SK-N-SH treated with all-trans-retinoic acid at 6 μM for 48 hours (cell line): ENCODE measurements at regions not wholly inside any gene's neighbourhood (a gene's known extent, or its start where the extent isn't known, plus 50 kb on each side); places are given as distances from the start of the nearest gene placed in this dataset.

Experiments
- ATAC-seq: fragments of 200-7000 bp; cut with Tn5 transposase; 3 replicates; pipeline ENCODE4 v1.9.1; 2020; ENCODE audit warnings: mild to moderate bottlenecking, moderate library complexity
- BACH2 ChIP-seq: fragments of 250-450 bp; sonication (Bioruptor Pico); IDR thresholded peaks from 2 replicates; pipeline ENCODE4 v1.9.0; 2021; ENCODE audit warnings: mild to moderate bottlenecking, borderline replicate concordance
- CREB5 ChIP-seq: fragments of 250-450 bp; sonication (Bioruptor Pico); IDR thresholded peaks from 2 replicates; pipeline ENCODE4 v1.5.1; 2020; ENCODE audit warnings: low read depth, mild to moderate bottlenecking, moderate library complexity
- CSDC2 ChIP-seq: fragments of 250-450 bp; sonication (Bioruptor Pico); IDR thresholded peaks from 2 replicates; pipeline ENCODE4 v1.5.0; 2020; ENCODE audit warnings: mild to moderate bottlenecking, moderate library complexity
- CSRNP3 ChIP-seq: fragments of 250-450 bp; sonication (Bioruptor Pico); IDR thresholded peaks from 2 replicates; pipeline ENCODE4 v1.5.1; 2021; ENCODE audit warnings: mild to moderate bottlenecking, moderate library complexity
- ESRRG ChIP-seq: fragments of 250-450 bp; sonication (Bioruptor Pico); IDR thresholded peaks from 2 replicates; pipeline ENCODE4 v1.6.1; 2021; ENCODE audit warnings: mild to moderate bottlenecking
- GLIS3 ChIP-seq: fragments of 250-450 bp; sonication (Bioruptor Pico); IDR thresholded peaks from 2 replicates; pipeline ENCODE4 v1.5.0; 2020; ENCODE audit warnings: mild to moderate bottlenecking, moderate library complexity
- ISL1 ChIP-seq: fragments of 250-450 bp; sonication (Bioruptor Pico); IDR thresholded peaks from 2 replicates; pipeline ENCODE4 v2.1.2; 2022; ENCODE audit warnings: mild to moderate bottlenecking, moderate library complexity
- OSR1 ChIP-seq: fragments of 250-450 bp; sonication (Bioruptor Pico); IDR thresholded peaks from 2 replicates; pipeline ENCODE4 v1.8.0; 2022; ENCODE audit warnings: moderate library complexity, mild to moderate bottlenecking, inconsistent platforms
- PATZ1 ChIP-seq: fragments of 250-450 bp; sonication (Bioruptor Pico); IDR thresholded peaks from 2 replicates; pipeline ENCODE4 v1.8.0; 2020; ENCODE audit warnings: mild to moderate bottlenecking, moderate library complexity, borderline replicate concordance
- POU6F1 ChIP-seq: fragments of 250-450 bp; sonication (Bioruptor Pico); IDR thresholded peaks from 2 replicates; pipeline ENCODE4 v1.8.0; 2021; ENCODE audit warnings: low read depth, mild to moderate bottlenecking, moderate library complexity, borderline replicate concordance
- PPARA ChIP-seq: fragments of 250-450 bp; sonication (Bioruptor Pico); IDR thresholded peaks from 2 replicates; pipeline ENCODE4 v1.5.0; 2020; ENCODE audit warnings: mild to moderate bottlenecking, borderline replicate concordance
- SNAI2 ChIP-seq: fragments of 250-450 bp; sonication (Bioruptor Pico); IDR thresholded peaks from 2 replicates; pipeline ENCODE4 v1.5.0; 2020; ENCODE audit warnings: mild to moderate bottlenecking, moderate library complexity
- TCF4 ChIP-seq: fragments of 250-450 bp; sonication (Bioruptor Pico); IDR thresholded peaks from 2 replicates; pipeline ENCODE4 v1.8.0; 2021; ENCODE audit warnings: mild to moderate bottlenecking, moderate library complexity, borderline replicate concordance
- TOX ChIP-seq: fragments of 250-450 bp; sonication (Bioruptor Pico); IDR thresholded peaks from 2 replicates; pipeline ENCODE4 v1.8.0; 2021; ENCODE audit warnings: mild to moderate bottlenecking, moderate library complexity, borderline replicate concordance
- TSHZ2 ChIP-seq: fragments of 250-450 bp; sonication (Bioruptor Pico); IDR thresholded peaks from 2 replicates; pipeline ENCODE4 v1.5.0; 2020; ENCODE audit warnings: mild to moderate bottlenecking, moderate library complexity
- ZC3H10 ChIP-seq: fragments of 250-450 bp; sonication (Bioruptor Pico); IDR thresholded peaks from 2 replicates; pipeline ENCODE4 v1.5.1; 2021; ENCODE audit warnings: mild to moderate bottlenecking, moderate library complexity
- ZFP3 ChIP-seq: fragments of 250-450 bp; sonication (Bioruptor Pico); IDR thresholded peaks from 2 replicates; pipeline ENCODE4 v1.5.0; 2020; ENCODE audit warnings: mild to moderate bottlenecking, moderate library complexity
- ZNF565 ChIP-seq: fragments of 450-650 bp; formaldehyde crosslinking; conservative IDR thresholded peaks from 2 replicates; pipeline ENCODE4 v1.5.0; 2020; ENCODE audit warnings: low read depth, mild to moderate bottlenecking, moderate library complexity
- ZNF70 ChIP-seq: fragments of 450-650 bp; formaldehyde crosslinking; IDR thresholded peaks from 2 replicates; pipeline ENCODE4 v1.5.0; 2020; ENCODE audit warnings: mild to moderate bottlenecking, moderate library complexity
- ZNF8 ChIP-seq: fragments of 450-650 bp; formaldehyde crosslinking; IDR thresholded peaks from 2 replicates; pipeline ENCODE4 v1.5.0; 2020; ENCODE audit warnings: mild to moderate bottlenecking, moderate library complexity

GRCh38 chr21:17050646-17051045 is 462.2 kb upstream of the CXADR start (continued):
- no peak for TF ChIP-seq PPARA
- TF ChIP-seq ESRRG (CRISPR knock-in tag), result no peak
- TF ChIP-seq GLIS3, result no peak

GRCh38 chr21:17051054-17051453 is 461.8 kb upstream of the CXADR start:
- ATAC-seq, result no peak
- TF ChIP-seq CREB5 (no peak), TSHZ2 (no peak), ZNF8 (CRISPR knock-in tag) (no peak), POU6F1 (CRISPR knock-in tag) (no peak), ZFP3 (CRISPR knock-in tag) (no peak), CSDC2 (CRISPR knock-in tag) (no peak), TCF4 (CRISPR knock-in tag) (no peak), TOX (CRISPR knock-in tag) (no peak), PATZ1 (no peak), OSR1 (CRISPR knock-in tag) (no peak), GLIS3 (no peak)

- TF ChIP-seq CSRNP3 (CRISPR knock-in tag) (no peak), ZC3H10 (CRISPR knock-in tag) (no peak), CSDC2 (CRISPR knock-in tag) (no peak), BACH2 (CRISPR knock-in tag) (no peak), OSR1 (CRISPR knock-in tag) (no peak), ESRRG (CRISPR knock-in tag) (no peak), ISL1 (CRISPR knock-in tag) (no peak), GLIS3 (no peak), POU6F1 (CRISPR knock-in tag) (no peak), TOX (CRISPR knock-in tag) (no peak)
- no peak for ATAC-seq
Observed at GRCh38 chr21:17053321-17053720, 459.5 kb upstream of the CXADR start.

- TF ChIP-seq CREB5 (no peak), ZFP3 (CRISPR knock-in tag) (no peak), ZNF565 (CRISPR knock-in tag) (no peak), ZNF70 (CRISPR knock-in tag) (no peak), SNAI2 (CRISPR knock-in tag) (no peak), OSR1 (CRISPR knock-in tag) (no peak), TCF4 (CRISPR knock-in tag) (no peak), PPARA (no peak)
- no peak for ATAC-seq
Observed at GRCh38 chr21:17059936-17060335, 452.9 kb upstream of the CXADR start.
